Heart left ventricle (tissue), 13 donors: ENCODE measurements at regions not wholly inside any gene's neighbourhood (a gene's known extent, or its start where the extent isn't known, plus 50 kb on each side); places are given as distances from the start of the nearest gene placed in this dataset.

ENCODE experiments used
- POLR2A ChIP-seq, 2 donors: fragments of 450-650 bp; IDR thresholded peaks; one replicate each; pipeline ENCODE4 v1.6.1; 2017; ENCODE audit warnings: antibody characterized with exemption in 2 of 2, mild to moderate bottlenecking in 2 of 2, moderate library complexity in 2 of 2
- TF ChIP-seq, protein P1 (sequence below), 12 donors: fragments of 200-600 bp; sonication (generic) in 4 of 12; IDR thresholded peaks; one replicate each; pipeline versions ENCODE4 v1.5.0 to v1.8.0; 2018 to 2022; ENCODE audit warnings: antibody characterized with exemption in 12 of 12, mild to moderate bottlenecking in 5 of 12
- donor health status: ischemic (EF 13 %, LVEDD 7.1; RV severe dilation, severe dysfunction).
- donor health status: DM: no; HTN: yes; CAD: no.
- donor health status: DM: no; HTN: no; CAD: no.
- donor health status: ischemic (EF 25% LVEDD 6.9; RV normal size, moderate dysfunction).
- donor health status: ischemic (EF 25% LVEDD 5.7; RV mildly dilated, moderate dysfunction).
- donor health status: ischemic (EF 35%, LVEDD 5.7; RV mildly dilated, moderate dysfunction).
- donor health status: nonischemic (EF 11% LVEDD 7.7; RV severe dilation, severe dysfunction).
- donor health status: DM: yes; HTN: yes; CAD: no.
- donor health status: PGD.
- donor health status: ischemic (EF 29% LVEDD 5.4; RV normal size, mild dysfunction).
- donor health status: nonischemic (EF 23%, LVEDD 6.1; RV moderate dilation, normal function).

DNA sequence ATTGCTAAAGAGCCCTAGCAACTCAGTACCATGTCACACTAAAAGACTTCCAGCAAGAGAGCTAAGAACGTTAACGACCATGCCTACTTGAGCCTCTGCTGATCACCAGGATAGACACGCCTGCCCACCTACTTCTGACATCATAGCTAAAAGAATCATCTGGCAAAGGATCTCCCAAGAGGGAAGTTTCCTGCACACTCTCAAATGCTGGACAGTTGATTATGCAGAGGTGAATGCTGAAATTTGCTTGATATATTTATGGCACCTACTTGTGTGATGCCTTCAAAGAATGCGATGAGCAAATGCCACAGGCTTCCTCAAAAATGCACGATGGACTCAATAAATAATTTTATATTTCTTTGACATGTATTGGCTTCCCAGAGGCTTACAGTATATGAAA lies 113.6 kb downstream of the GALC start:
- TF ChIP-seq, protein P1, sequence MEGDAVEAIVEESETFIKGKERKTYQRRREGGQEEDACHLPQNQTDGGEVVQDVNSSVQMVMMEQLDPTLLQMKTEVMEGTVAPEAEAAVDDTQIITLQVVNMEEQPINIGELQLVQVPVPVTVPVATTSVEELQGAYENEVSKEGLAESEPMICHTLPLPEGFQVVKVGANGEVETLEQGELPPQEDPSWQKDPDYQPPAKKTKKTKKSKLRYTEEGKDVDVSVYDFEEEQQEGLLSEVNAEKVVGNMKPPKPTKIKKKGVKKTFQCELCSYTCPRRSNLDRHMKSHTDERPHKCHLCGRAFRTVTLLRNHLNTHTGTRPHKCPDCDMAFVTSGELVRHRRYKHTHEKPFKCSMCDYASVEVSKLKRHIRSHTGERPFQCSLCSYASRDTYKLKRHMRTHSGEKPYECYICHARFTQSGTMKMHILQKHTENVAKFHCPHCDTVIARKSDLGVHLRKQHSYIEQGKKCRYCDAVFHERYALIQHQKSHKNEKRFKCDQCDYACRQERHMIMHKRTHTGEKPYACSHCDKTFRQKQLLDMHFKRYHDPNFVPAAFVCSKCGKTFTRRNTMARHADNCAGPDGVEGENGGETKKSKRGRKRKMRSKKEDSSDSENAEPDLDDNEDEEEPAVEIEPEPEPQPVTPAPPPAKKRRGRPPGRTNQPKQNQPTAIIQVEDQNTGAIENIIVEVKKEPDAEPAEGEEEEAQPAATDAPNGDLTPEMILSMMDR (IDR thresholded peaks at IDR 0.05), result no peak
- TF ChIP-seq POLR2A (IDR thresholded peaks at IDR 0.05), result no peak
